RWPE1 (cell line): ENCODE measurements at regions not wholly inside any gene's neighbourhood (a gene's known extent, or its start where the extent isn't known, plus 50 kb on each side); places are given as distances from the start of the nearest gene placed in this dataset.
"Not testable (repeated sequence)": the region's sequence is repeated elsewhere in the genome, so short reads cannot be mapped to it uniquely, and the experiment has no call there.

Experiments
- CTCF ChIA-PET: fragments of 350-600 bp; sonication (Branson Sonifier 250); formaldehyde crosslinking; extraction: SDS; loops from one replicate; lab custom pipeline; 2021; lab: Yijun Ruan, JAX
- POLR2A ChIA-PET: fragments of 400-600 bp; formaldehyde crosslinking; extraction: SDS; loops from one replicate; lab custom pipeline; 2020; ENCODE audit warnings: antibody characterized with exemption; ENCODE audit not compliant: low non-redundant PET; lab: Yijun Ruan, JAX
- DNase-seq: peaks from one replicate; pipeline ENCODE4 v3.0.0; 2012; ENCODE audit warnings: low spot score
- H3K27ac ChIP-seq: fragments of 450-650 bp; 2 replicates; pipeline ENCODE4 v1.5.1; 2017

GRCh38 chr1:148679050-148679786, 69.4 kb upstream of the NUDT4B start:
- POLR2A ChIA-PET, CTCF ChIA-PET, DNase-seq: not testable (repeated sequence)
- peak overlapping the region; percentile 64 for H3K27ac ChIP-seq

GRCh38 chr1:148679787-148680326, 68.7 kb upstream of the NUDT4B start:
- POLR2A ChIA-PET, DNase-seq, CTCF ChIA-PET: not testable (repeated sequence)
- peak overlapping the region; percentile 64 for H3K27ac ChIP-seq

- DNase-seq, POLR2A ChIA-PET, H3K27ac ChIP-seq, CTCF ChIA-PET: not testable (repeated sequence)
Observed at GRCh38 chr1:148686735-148687134, 61.8 kb upstream of the NUDT4B start.

- POLR2A ChIA-PET, CTCF ChIA-PET, DNase-seq, H3K27ac ChIP-seq: not testable (repeated sequence)
Observed at GRCh38 chr1:148687376-148687775, 61.2 kb upstream of the NUDT4B start.
